ENCODE measurements at regions not wholly inside any gene's neighbourhood (a gene's known extent, or its start where the extent isn't known, plus 50 kb on each side); places are given as distances from the start of the nearest gene placed in this dataset.

GRCh38 chr5:18829539-18829938 lies 1158.5 kb downstream of the CDH18 start:
- intact Hi-C loops (cut with DNase I; ENCODE audit: low total_unique reads), result no loop called here
- Histone ChIP-seq H3K36me3 (no peaks in the 10 kb centered on the region), H3K4me3 (no peak overlapping the region), H3K9me3 (no peaks in the 10 kb centered on the region), H3K27me3 (no peaks in the 10 kb centered on the region), H3K27ac (no peak overlapping the region), H3K4me1 (no peaks in the 10 kb centered on the region)
- DNase-seq, result no peak
- no peak for TF ChIP-seq POLR2A (IDR thresholded peaks at IDR 0.05)
- no peak for TF ChIP-seq CTCF (IDR thresholded peaks at IDR 0.05)

GRCh38 chr5:18850216-18850615 lies 1137.8 kb downstream of the CDH18 start:
- TF ChIP-seq POLR2A (IDR thresholded peaks at IDR 0.05), result no peak
- TF ChIP-seq CTCF (IDR thresholded peaks at IDR 0.05), result no peak

GRCh38 chr5:18872978-18873377 lies 1115.0 kb downstream of the CDH18 start:
- H3K27ac ChIP-seq, result no peak overlapping the region
- no peaks in the 10 kb centered on the region for H3K36me3 ChIP-seq
- TF ChIP-seq CTCF (IDR thresholded peaks at IDR 0.05) (no peak), POLR2A (IDR thresholded peaks at IDR 0.05) (no peak)
- no peak overlapping the region for H3K4me3 ChIP-seq
- no peaks in the 10 kb centered on the region for H3K9me3 ChIP-seq
- no peak for DNase-seq
- intact Hi-C loops (cut with DNase I; ENCODE audit: low total_unique reads), result no loop called here
- no peaks in the 10 kb centered on the region for H3K27me3 ChIP-seq
- no peaks in the 10 kb centered on the region for H3K4me1 ChIP-seq

More at GRCh38 chr5:18850216-18850615, 1137.8 kb downstream of the CDH18 start:
- H3K27me3 ChIP-seq, result no peaks in the 10 kb centered on the region
- H3K9me3 ChIP-seq, result no peaks in the 10 kb centered on the region
- no peaks in the 10 kb centered on the region for H3K4me1 ChIP-seq
- no peak overlapping the region for H3K4me3 ChIP-seq
- no peaks in the 10 kb centered on the region for H3K36me3 ChIP-seq
- no peak for DNase-seq
- no peak overlapping the region for H3K27ac ChIP-seq
- intact Hi-C loops (cut with DNase I; ENCODE audit: low total_unique reads), result no loop called here

- intact Hi-C loops (cut with DNase I; ENCODE audit: low total_unique reads), result no loop called here
- Histone ChIP-seq H3K4me1 (no peaks in the 10 kb centered on the region), H3K27ac (no peak overlapping the region), H3K27me3 (no peaks in the 10 kb centered on the region), H3K9me3 (no peaks in the 10 kb centered on the region), H3K4me3 (no peak overlapping the region), H3K36me3 (no peaks in the 10 kb centered on the region)
- TF ChIP-seq CTCF (IDR thresholded peaks at IDR 0.05) (no peak), POLR2A (IDR thresholded peaks at IDR 0.05) (no peak)
- DNase-seq, result no peak
These were observed 1111.4 kb downstream of the CDH18 start for GRCh38 chr5:18876565-18876964.

GRCh38 chr5:18881615-18882014 lies 1106.4 kb downstream of the CDH18 start:
- no peak overlapping the region for H3K27ac ChIP-seq
- DNase-seq, result no peak
- H3K9me3 ChIP-seq, result no peaks in the 10 kb centered on the region
- no peak for TF ChIP-seq CTCF (IDR thresholded peaks at IDR 0.05)
- TF ChIP-seq POLR2A (IDR thresholded peaks at IDR 0.05), result no peak
- no peak overlapping the region for H3K4me3 ChIP-seq
- H3K4me1 ChIP-seq, result no peaks in the 10 kb centered on the region
- H3K27me3 ChIP-seq, result no peaks in the 10 kb centered on the region
- no peaks in the 10 kb centered on the region for H3K36me3 ChIP-seq
- intact Hi-C loops (cut with DNase I; ENCODE audit: low total_unique reads), result no loop called here

All from uterus (tissue), 3 donors.